Uterus (tissue), 2 donors: ENCODE measurements at regions not wholly inside any gene's neighbourhood (a gene's known extent, or its start where the extent isn't known, plus 50 kb on each side); places are given as distances from the start of the nearest gene placed in this dataset.

Experiments used
- POLR2A ChIP-seq, 2 donors: fragments of 450-650 bp; IDR thresholded peaks; one replicate each; pipeline ENCODE4 v1.6.1; 2016; ENCODE audit warnings: antibody characterized with exemption in 2 of 2, mild to moderate bottlenecking in 1 of 2, moderate library complexity in 1 of 2
- TF ChIP-seq, protein P1 (sequence below), 4 experiments: fragments of 200-600 bp in 2 of 4; fragments of 450-650 bp in 2 of 4; sonication (generic) in 2 of 4; IDR thresholded peaks; one replicate each; pipeline ENCODE4 v1.5.1; 2016 to 2019; ENCODE audit warnings: antibody characterized with exemption in 4 of 4, mild to moderate bottlenecking in 2 of 4, moderate library complexity in 1 of 4

DNA sequence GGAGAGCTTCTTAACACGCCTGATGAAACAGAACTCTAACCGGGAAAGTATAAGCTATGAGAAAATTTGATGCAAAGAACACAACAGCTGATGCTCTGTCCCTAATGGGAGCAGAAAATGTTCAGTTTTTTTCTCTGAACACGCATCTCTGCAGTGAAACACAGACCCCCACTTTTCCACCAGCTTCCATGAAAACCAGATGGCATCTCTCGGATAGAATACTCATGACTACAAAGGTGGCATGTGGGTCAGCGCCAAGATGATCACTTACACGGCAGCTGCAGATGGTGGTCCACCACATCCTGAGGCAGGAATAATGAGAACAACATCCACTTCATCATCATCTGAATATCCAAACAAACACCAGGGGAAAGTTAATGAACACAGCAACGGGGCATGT, 85.2 kb upstream of the CNR1 start:
- TF ChIP-seq, protein P1, sequence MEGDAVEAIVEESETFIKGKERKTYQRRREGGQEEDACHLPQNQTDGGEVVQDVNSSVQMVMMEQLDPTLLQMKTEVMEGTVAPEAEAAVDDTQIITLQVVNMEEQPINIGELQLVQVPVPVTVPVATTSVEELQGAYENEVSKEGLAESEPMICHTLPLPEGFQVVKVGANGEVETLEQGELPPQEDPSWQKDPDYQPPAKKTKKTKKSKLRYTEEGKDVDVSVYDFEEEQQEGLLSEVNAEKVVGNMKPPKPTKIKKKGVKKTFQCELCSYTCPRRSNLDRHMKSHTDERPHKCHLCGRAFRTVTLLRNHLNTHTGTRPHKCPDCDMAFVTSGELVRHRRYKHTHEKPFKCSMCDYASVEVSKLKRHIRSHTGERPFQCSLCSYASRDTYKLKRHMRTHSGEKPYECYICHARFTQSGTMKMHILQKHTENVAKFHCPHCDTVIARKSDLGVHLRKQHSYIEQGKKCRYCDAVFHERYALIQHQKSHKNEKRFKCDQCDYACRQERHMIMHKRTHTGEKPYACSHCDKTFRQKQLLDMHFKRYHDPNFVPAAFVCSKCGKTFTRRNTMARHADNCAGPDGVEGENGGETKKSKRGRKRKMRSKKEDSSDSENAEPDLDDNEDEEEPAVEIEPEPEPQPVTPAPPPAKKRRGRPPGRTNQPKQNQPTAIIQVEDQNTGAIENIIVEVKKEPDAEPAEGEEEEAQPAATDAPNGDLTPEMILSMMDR (IDR thresholded peaks at IDR 0.05) = no peak
- no peak for TF ChIP-seq POLR2A (IDR thresholded peaks at IDR 0.05)
